A673 (cell line): ENCODE measurements at regions not wholly inside any gene's neighbourhood (a gene's known extent, or its start where the extent isn't known, plus 50 kb on each side); places are given as distances from the start of the nearest gene placed in this dataset.
"Not testable (repeated sequence)": the region's sequence is repeated elsewhere in the genome, so short reads cannot be mapped to it uniquely, and the experiment has no call there.

Experiments used
- CTCF ChIP-seq: fragments of 300-800, 200-600 bp; sonication (generic); conservative IDR thresholded peaks from 2 replicates; pipeline ENCODE4 v1.5.1; 2017; ENCODE audit warnings: low read depth, mild to moderate bottlenecking, antibody characterized with exemption, low read length, moderate library complexity, mixed read lengths
- EZH2 ChIP-seq: fragments of 200-600 bp; sonication (generic); IDR thresholded peaks from 2 replicates; pipeline ENCODE4 v1.6.1; 2017; ENCODE audit warnings: borderline replicate concordance, low read depth, mild to moderate bottlenecking, mixed read lengths, antibody characterized with exemption, low read length; ENCODE audit not compliant: poor library complexity, severe bottlenecking

- not testable (repeated sequence) for TF ChIP-seq CTCF, EZH2
Observed at GRCh38 chr10:38330306-38330705, 236.2 kb downstream of the ZNF37A start.
